Panc1 (cell line): ENCODE measurements at regions not wholly inside any gene's neighbourhood (a gene's known extent, or its start where the extent isn't known, plus 50 kb on each side); places are given as distances from the start of the nearest gene placed in this dataset.

Experiments
- CTCF ChIP-seq: fragments of 450-650 bp; IDR thresholded peaks from 2 replicates; pipeline ENCODE4 v1.5.1; 2017; ENCODE audit warnings: mild to moderate bottlenecking
- POLR2AphosphoS5 ChIP-seq: IDR thresholded peaks from 2 replicates; pipeline ENCODE4 v1.6.1; 2012; ENCODE audit warnings: mild to moderate bottlenecking, low read depth, low read length, moderate library complexity

- TF ChIP-seq CTCF (no peak), POLR2AphosphoS5 (no peak)
These were observed 50.5 kb upstream of the PWP1 start for GRCh38 chr12:107635139-107635538.
